Neural cell (in vitro differentiated cells): ENCODE measurements at regions not wholly inside any gene's neighbourhood (a gene's known extent, or its start where the extent isn't known, plus 50 kb on each side); places are given as distances from the start of the nearest gene placed in this dataset.

Experiments used
- H2AFZ ChIP-seq: fragments of 200-600, 300-800 bp; sonication (generic), shearing (Covaris generic); 2 replicates; pipeline ENCODE4 v1.6.0; 2014; ENCODE audit warnings: low read depth, mild to moderate bottlenecking, antibody characterized with exemption, low read length, moderate library complexity
- H3F3A ChIP-seq: fragments of 200-600 bp; shearing (Covaris generic); 2 replicates; pipeline ENCODE4 v1.6.1; 2016; ENCODE audit warnings: mild to moderate bottlenecking, moderate library complexity, mixed read lengths, antibody characterized with exemption, low read length; ENCODE audit not compliant: insufficient read depth, poor library complexity, severe bottlenecking
- H3K27ac ChIP-seq: fragments of 200-600, 300-800 bp; sonication (generic), shearing (Covaris generic); 2 replicates; pipeline ENCODE4 v1.5.1; 2014; ENCODE audit warnings: mild to moderate bottlenecking, low read length, moderate library complexity
- H3K27me3 ChIP-seq: fragments of 300-800, 200-600 bp; sonication (generic), shearing (Covaris generic); 2 replicates; pipeline ENCODE4 v1.6.0; 2014; ENCODE audit warnings: mild to moderate bottlenecking, low read depth, low read length, moderate library complexity; ENCODE audit not compliant: insufficient read depth
- H3K36me3 ChIP-seq: fragments of 300-800, 200-600 bp; sonication (generic), shearing (Covaris generic); 2 replicates; pipeline ENCODE4 v1.5.1; 2014; ENCODE audit warnings: mild to moderate bottlenecking, antibody characterized with exemption, low read length, moderate library complexity; ENCODE audit not compliant: insufficient read depth
- H3K4me2 ChIP-seq: fragments of 300-800, 200-600 bp; sonication (generic), shearing (Covaris generic); 2 replicates; pipeline ENCODE4 v1.6.0; 2014; ENCODE audit warnings: mild to moderate bottlenecking, low read length
- H3K4me3 ChIP-seq: fragments of 300-800, 200-600 bp; sonication (generic), shearing (Covaris generic); 2 replicates; pipeline ENCODE4 v1.5.1; 2014; ENCODE audit warnings: mild to moderate bottlenecking, low read length, moderate library complexity
- H3K79me2 ChIP-seq: fragments of 200-600 bp; shearing (Covaris generic); replicated peaks from 2 replicates; pipeline ENCODE4 v1.6.0; 2014; ENCODE audit warnings: mild to moderate bottlenecking, low read length, moderate library complexity; ENCODE audit not compliant: insufficient read depth
- H3K9ac ChIP-seq: fragments of 300-800, 200-600 bp; sonication (generic), shearing (Covaris generic); 2 replicates; pipeline ENCODE4 v1.6.1; 2016; ENCODE audit warnings: mild to moderate bottlenecking, low read length, mixed read lengths
- H3K9me2 ChIP-seq: fragments of 200-600 bp; shearing (Covaris generic); 2 replicates; pipeline ENCODE4 v1.6.1; 2016; ENCODE audit warnings: mild to moderate bottlenecking, low read length, mixed read lengths; ENCODE audit not compliant: insufficient read depth
- H3K9me3 ChIP-seq: fragments of 200-600, 300-800 bp; sonication (generic), shearing (Covaris generic); 2 replicates; pipeline ENCODE4 v1.6.1; 2016; ENCODE audit warnings: mild to moderate bottlenecking, mixed run types, low read length, moderate library complexity, mixed read lengths
- H4K20me1 ChIP-seq: fragments of 200-600 bp; shearing (Covaris generic); 2 replicates; pipeline ENCODE4 v1.6.1; 2016; ENCODE audit warnings: mild to moderate bottlenecking, mixed run types; ENCODE audit not compliant: insufficient read depth
- CTCF ChIP-seq: fragments of 450-650 bp; IDR thresholded peaks from 2 replicates; pipeline ENCODE4 v1.5.1; 2014; ENCODE audit warnings: antibody characterized with exemption, mild to moderate bottlenecking, moderate library complexity; ENCODE audit not compliant: poor library complexity, severe bottlenecking
- EP300 ChIP-seq: fragments of 450-650 bp; conservative IDR thresholded peaks from 2 replicates; pipeline ENCODE4 v1.6.1; 2014; ENCODE audit warnings: antibody characterized with exemption, mild to moderate bottlenecking, moderate library complexity; ENCODE audit not compliant: poor library complexity, severe bottlenecking
- EZH2 ChIP-seq: fragments of 200-600, 300-800 bp; shearing (Covaris generic), sonication (generic); IDR thresholded peaks from 2 replicates; pipeline ENCODE4 v1.6.1; 2014; ENCODE audit warnings: antibody characterized with exemption, low read length, borderline replicate concordance, mild to moderate bottlenecking; ENCODE audit not compliant: insufficient read depth, poor library complexity, severe bottlenecking
- MXI1 ChIP-seq: fragments of 450-650 bp; conservative IDR thresholded peaks from 2 replicates; pipeline ENCODE4 v1.6.1; 2014; ENCODE audit warnings: antibody characterized with exemption, mild to moderate bottlenecking; ENCODE audit not compliant: poor library complexity, severe bottlenecking
- POLR2AphosphoS5 ChIP-seq: IDR thresholded peaks from 2 replicates; pipeline ENCODE4 v1.6.1; 2012
- RAD21 ChIP-seq: fragments of 450-650 bp; conservative IDR thresholded peaks from 2 replicates; pipeline ENCODE4 v1.6.1; 2014; ENCODE audit warnings: antibody characterized with exemption, mild to moderate bottlenecking, moderate library complexity
- REST ChIP-seq: IDR thresholded peaks from 2 replicates; pipeline ENCODE4 v1.6.1; 2012; ENCODE audit warnings: borderline replicate concordance
- SMC3 ChIP-seq: fragments of 450-650 bp; conservative IDR thresholded peaks from 2 replicates; pipeline ENCODE4 v1.6.1; 2014; ENCODE audit warnings: antibody characterized with exemption, mild to moderate bottlenecking, moderate library complexity; ENCODE audit not compliant: poor library complexity

GRCh38 chr18:76266236-76266991, 228.6 kb downstream of the ZNF516 start:
- Histone ChIP-seq H3K4me3 (no peak overlapping the region), H2AFZ (no peak overlapping the region), H3K9ac (no peak overlapping the region), H3K27me3 (no peaks in the 10 kb centered on the region), H3K4me2 (no peak overlapping the region), H3K27ac (no peak overlapping the region), H3K9me3 (no peaks in the 10 kb centered on the region), H3F3A (no peaks in the 10 kb centered on the region), H3K79me2 (no peaks in the 10 kb centered on the region), H3K9me2 (no peaks in the 10 kb centered on the region), H3K36me3 (no peaks in the 10 kb centered on the region), H4K20me1 (no peaks in the 10 kb centered on the region)
- TF ChIP-seq MXI1 (no peak), RAD21 (no peak)

- TF ChIP-seq SMC3: no peak
- TF ChIP-seq EZH2: no peak
- TF ChIP-seq RAD21: no peak
- no peak for TF ChIP-seq CTCF
- TF ChIP-seq REST: no peak
- no peak for TF ChIP-seq EP300
- TF ChIP-seq POLR2AphosphoS5: no peak
- Histone ChIP-seq H3K36me3 (no peaks in the 10 kb centered on the region), H3K27ac (no peak overlapping the region), H3K9ac (no peak overlapping the region), H3K4me2 (no peak overlapping the region), H3F3A (no peaks in the 10 kb centered on the region), H3K9me3 (no peaks in the 10 kb centered on the region), H3K79me2 (no peaks in the 10 kb centered on the region), H3K27me3 (no peaks in the 10 kb centered on the region), H3K9me2 (no peaks in the 10 kb centered on the region), H2AFZ (no peak overlapping the region), H3K4me3 (no peak overlapping the region), H4K20me1 (no peaks in the 10 kb centered on the region)
Observed at GRCh38 chr18:76265497-76266235, 229.4 kb downstream of the ZNF516 start.
